Lower leg skin (tissue), 4 donors: ENCODE measurements at regions not wholly inside any gene's neighbourhood (a gene's known extent, or its start where the extent isn't known, plus 50 kb on each side); places are given as distances from the start of the nearest gene placed in this dataset.

ENCODE experiments used
- DNase-seq, 2 donors: peaks; one replicate each; pipeline ENCODE4 v3.0.0-alpha.2; 2019; ENCODE audit warnings: low spot score in 2 of 2
- H3K4me3 ChIP-seq: fragments of 200-600 bp; sonication (generic); 2 replicates; pipeline ENCODE4 v1.5.1; 2017; ENCODE audit warnings: mild to moderate bottlenecking, low read depth; ENCODE audit not compliant: poor library complexity, severe bottlenecking
- CTCF ChIP-seq, 3 donors: fragments of 450-650 bp; IDR thresholded peaks; one replicate each; pipeline ENCODE4 v1.5.1; 2016; ENCODE audit warnings: antibody characterized with exemption in 3 of 3, mild to moderate bottlenecking in 3 of 3, moderate library complexity in 2 of 3
- POLR2A ChIP-seq, 2 donors: fragments of 450-650 bp; IDR thresholded peaks; one replicate each; pipeline ENCODE4 v1.6.1; 2016 to 2017; ENCODE audit warnings: antibody characterized with exemption in 2 of 2, mild to moderate bottlenecking in 1 of 2, moderate library complexity in 1 of 2
- WGBS, 2 donors: methylation state at CpG; one replicate each; pipeline ENCODE4 v1.1.5; 2018; 5-methylcytosine and 5-hydroxymethylcytosine counted together
- intact Hi-C: fragments of 100-400 bp; cut with DNase I; formaldehyde crosslinking; loops from one replicate; pipeline ENCODE4 v1.15.0; 2023; ENCODE audit warnings: low total_unique reads

GRCh38 chr7:138402749-138403148, 57.3 kb upstream of the TRIM24 start:
- no peak for DNase-seq
- H3K4me3 ChIP-seq: no peak overlapping the region
- TF ChIP-seq POLR2A (IDR thresholded peaks at IDR 0.05) (no peak), CTCF (IDR thresholded peaks at IDR 0.05) (no peak)
- WGBS, 2 donors: 87 to 89% methylated on average over 1 of the region's 1 CpG
- intact Hi-C loops: no loop called here

GRCh38 chr7:138405496-138405895, 54.6 kb upstream of the TRIM24 start:
- intact Hi-C loops: no loop called here
- no peak for DNase-seq
- 89% methylated on average over 1 of the region's 1 CpG for WGBS, 2 donors
- no peak for TF ChIP-seq POLR2A (IDR thresholded peaks at IDR 0.05)
- no peak for TF ChIP-seq CTCF (IDR thresholded peaks at IDR 0.05)
- no peak overlapping the region for H3K4me3 ChIP-seq

GRCh38 chr7:138407792-138408191, 52.3 kb upstream of the TRIM24 start:
- no peak overlapping the region for H3K4me3 ChIP-seq
- no peak for TF ChIP-seq POLR2A (IDR thresholded peaks at IDR 0.05)
- DNase-seq: no peak
- WGBS, 2 donors: 15 to 24% methylated on average over 4 of the region's 4 CpGs
- intact Hi-C loops: no loop called here
